Fibroblast of mammary gland (primary cell): ENCODE measurements at regions not wholly inside any gene's neighbourhood (a gene's known extent, or its start where the extent isn't known, plus 50 kb on each side); places are given as distances from the start of the nearest gene placed in this dataset.

ENCODE experiments used
- DNase-seq: peaks from one replicate; pipeline ENCODE4 v3.0.0-alpha.2; 2010; ENCODE audit warnings: low read depth
- H3K4me3 ChIP-seq: 2 replicates; pipeline ENCODE4 v1.5.1; 2011; ENCODE audit warnings: low read depth, mild to moderate bottlenecking, low read length, moderate library complexity; ENCODE audit not compliant: control insufficient read depth
- TF ChIP-seq, protein P1 (sequence below): conservative IDR thresholded peaks from 2 replicates; pipeline ENCODE4 v1.5.1; 2011; ENCODE audit warnings: low read depth, low read length, inconsistent platforms; ENCODE audit not compliant: control insufficient read depth, insufficient read depth

DNA sequence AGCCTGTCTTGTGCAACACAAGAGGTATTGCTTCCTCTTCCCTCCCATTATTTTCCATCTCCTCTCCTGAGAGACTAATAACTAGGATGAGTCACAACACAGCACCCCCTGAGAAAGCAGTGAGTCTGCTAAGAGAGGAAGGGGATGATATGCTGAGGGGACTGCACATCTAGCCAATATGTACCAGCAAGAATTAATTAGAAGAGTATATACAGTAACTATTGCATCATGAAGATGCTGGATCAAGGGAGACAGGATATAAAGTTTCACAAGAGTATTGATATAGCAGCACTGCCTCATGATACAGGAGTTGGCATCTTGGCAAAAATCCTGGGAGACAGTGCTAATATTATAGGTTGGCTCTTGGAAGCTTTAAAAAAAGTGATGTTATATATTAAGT lies 289.9 kb upstream of the RBMS1 start:
- no peak overlapping the region for H3K4me3 ChIP-seq
- DNase-seq = peak; percentile 50
- TF ChIP-seq, protein P1, sequence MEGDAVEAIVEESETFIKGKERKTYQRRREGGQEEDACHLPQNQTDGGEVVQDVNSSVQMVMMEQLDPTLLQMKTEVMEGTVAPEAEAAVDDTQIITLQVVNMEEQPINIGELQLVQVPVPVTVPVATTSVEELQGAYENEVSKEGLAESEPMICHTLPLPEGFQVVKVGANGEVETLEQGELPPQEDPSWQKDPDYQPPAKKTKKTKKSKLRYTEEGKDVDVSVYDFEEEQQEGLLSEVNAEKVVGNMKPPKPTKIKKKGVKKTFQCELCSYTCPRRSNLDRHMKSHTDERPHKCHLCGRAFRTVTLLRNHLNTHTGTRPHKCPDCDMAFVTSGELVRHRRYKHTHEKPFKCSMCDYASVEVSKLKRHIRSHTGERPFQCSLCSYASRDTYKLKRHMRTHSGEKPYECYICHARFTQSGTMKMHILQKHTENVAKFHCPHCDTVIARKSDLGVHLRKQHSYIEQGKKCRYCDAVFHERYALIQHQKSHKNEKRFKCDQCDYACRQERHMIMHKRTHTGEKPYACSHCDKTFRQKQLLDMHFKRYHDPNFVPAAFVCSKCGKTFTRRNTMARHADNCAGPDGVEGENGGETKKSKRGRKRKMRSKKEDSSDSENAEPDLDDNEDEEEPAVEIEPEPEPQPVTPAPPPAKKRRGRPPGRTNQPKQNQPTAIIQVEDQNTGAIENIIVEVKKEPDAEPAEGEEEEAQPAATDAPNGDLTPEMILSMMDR = no peak

DNA sequence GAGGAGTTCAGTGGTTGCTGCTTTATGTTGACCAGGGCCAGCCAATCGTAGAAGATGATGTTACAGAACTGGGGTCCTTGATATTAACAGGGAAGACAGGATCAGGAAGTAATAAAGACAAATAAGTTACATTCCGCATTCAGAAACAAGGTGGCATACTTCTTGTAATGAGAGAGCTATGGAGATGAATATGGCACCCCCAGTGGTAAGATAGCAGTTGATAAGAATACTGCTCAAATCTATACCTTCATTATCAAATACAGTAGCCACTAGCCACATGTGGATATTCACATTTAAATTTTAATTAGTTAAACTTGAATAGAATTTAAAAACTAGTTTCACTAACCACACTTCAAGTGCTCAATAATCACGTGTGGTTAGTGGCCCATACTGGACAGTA lies 290.4 kb upstream of the RBMS1 start:
- H3K4me3 ChIP-seq = no peak overlapping the region
- peak; percentile 3 for DNase-seq
- TF ChIP-seq, protein P1 = peak; percentile 14

DNA sequence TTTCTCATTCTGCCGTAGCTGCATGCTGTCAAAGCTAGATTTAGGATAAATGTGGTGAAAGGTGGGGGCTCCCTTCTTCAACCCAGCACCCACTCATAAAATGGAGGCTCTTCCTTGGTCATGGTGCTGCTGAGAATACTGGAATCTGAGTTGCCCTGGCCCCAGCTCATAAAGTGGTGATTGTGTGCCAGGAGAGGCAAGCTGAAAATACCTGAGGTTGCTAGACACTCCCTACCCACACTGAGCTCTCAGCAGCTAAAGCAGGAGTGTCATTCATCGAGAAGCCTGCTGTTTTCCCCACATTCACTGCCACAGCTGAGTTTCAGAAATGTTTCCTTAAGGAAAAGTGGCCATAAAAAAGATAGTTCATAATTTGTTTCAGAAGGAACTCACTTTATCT lies 297.1 kb upstream of the RBMS1 start:
- DNase-seq = no peak
- H3K4me3 ChIP-seq = no peak overlapping the region
- TF ChIP-seq, protein P1 = no peak

DNA sequence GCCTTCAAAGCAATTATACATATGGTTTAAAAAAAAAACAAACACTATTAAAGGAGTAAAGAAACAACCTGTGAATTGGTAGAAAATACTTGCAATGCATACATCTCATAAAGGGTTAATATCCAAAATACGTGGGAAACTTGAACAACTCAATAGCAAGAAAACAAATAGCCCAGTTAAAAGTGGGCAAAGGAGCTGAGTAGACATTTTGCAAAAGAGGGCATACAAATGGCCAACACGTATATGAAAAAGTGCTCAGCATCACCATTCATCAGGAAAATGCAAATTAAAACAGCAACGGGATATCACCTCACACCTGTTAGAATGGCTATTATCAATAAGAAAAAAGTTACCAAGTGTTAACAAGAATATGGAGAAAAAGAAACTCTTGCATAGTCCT lies 298.3 kb upstream of the RBMS1 start:
- no peak overlapping the region for H3K4me3 ChIP-seq
- TF ChIP-seq, protein P1 = no peak
- no peak for DNase-seq

DNA sequence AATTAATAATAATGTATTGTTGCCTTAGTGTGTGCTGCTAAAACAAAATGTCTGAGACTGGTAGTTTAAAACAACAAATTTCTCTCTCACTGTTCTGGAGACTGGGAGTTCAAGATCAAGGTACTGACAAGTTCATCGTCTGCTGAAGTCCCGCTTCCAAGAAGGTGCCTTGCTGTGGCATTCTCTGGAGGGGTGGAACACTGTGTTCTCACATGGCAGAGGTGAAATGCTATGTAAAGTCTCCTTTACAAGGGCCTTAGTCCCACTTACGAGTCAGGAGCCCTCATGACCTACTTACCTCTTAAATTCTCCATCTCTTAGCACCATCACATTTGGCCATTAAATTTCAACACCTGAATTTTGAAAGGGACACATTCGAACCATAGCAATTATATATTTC lies 299.2 kb upstream of the RBMS1 start:
- TF ChIP-seq, protein P1 = no peak
- no peak for DNase-seq

DNA sequence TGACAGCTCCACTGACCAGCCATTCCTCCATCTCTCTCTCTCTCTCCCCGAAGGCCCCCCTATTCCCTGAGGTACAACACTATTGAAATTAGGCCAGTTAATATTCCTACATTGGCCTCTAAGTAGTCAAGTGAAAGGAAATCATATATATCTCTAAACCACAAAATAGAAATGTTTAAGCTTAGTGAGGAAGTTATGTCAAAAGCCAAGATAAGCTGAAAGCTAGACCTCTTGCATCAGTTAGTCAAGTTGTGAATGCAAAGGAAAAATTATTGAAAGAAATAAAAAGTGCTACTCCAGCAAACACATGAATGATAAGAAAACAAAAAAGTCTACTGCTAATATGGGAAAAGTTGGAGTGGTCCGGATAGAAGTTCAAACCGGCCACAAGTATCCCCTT lies 301.3 kb upstream of the RBMS1 start:
- no peak for DNase-seq

More for the DNA sequence above, 299.2 kb upstream of the RBMS1 start:
- no peak overlapping the region for H3K4me3 ChIP-seq

More for the DNA sequence above, 301.3 kb upstream of the RBMS1 start:
- H3K4me3 ChIP-seq = no peak overlapping the region
- TF ChIP-seq, protein P1 = no peak
